ENCODE measurements at regions not wholly inside any gene's neighbourhood (a gene's known extent, or its start where the extent isn't known, plus 50 kb on each side); places are given as distances from the start of the nearest gene placed in this dataset.

DNA sequence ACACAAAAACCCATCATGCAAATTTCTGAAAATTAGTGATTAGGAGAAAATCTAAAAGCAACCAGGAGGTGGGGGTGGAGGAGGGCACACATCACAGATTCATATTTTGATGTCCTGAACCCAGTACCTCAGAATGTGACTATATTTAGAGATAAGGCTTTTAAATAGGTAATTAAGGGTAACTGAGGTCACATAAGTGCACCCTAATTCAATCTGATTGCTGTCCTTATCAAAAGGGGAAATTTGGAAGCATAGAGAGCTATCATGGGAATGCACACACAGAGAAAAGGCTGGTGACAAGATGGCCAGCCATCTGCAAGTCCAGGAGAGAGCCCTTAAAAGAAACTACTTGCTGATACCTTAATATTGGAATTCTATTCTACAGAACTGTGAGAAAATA is 281.8 kb upstream of the UGT8 start:
- DNase-seq (no peak), ATAC-seq (ENCODE audit: poor library complexity) (no peak)
- Histone ChIP-seq H3K4me3 (ENCODE audit: low read length) (no peak overlapping the region), H3K9me3 (ENCODE audit: control insufficient read depth in 1 of 2, insufficient read depth in 1 of 2, low read length in 2 of 2) (no peaks in the 10 kb centered on the region), H3K27me3 (ENCODE audit: control insufficient read depth in 1 of 2, insufficient read depth in 2 of 2, low read length in 2 of 2) (no peaks in the 10 kb centered on the region), H3K4me1 (ENCODE audit: insufficient read depth, low read length) (no peaks in the 10 kb centered on the region), H3K36me3 (ENCODE audit: insufficient read depth, low read length) (no peaks in the 10 kb centered on the region), H3K27ac (ENCODE audit: low read depth in 1 of 2, low read length in 2 of 2) (no peak overlapping the region)
- intact Hi-C loops (cut with DNase I, micrococcal nuclease): no loop called here
- no peak overlapping the region for H3K4me3 Mint-ChIP-seq
- no peaks in the 10 kb centered on the region for H3K9me3 Mint-ChIP-seq
- TF ChIP-seq, protein P1, sequence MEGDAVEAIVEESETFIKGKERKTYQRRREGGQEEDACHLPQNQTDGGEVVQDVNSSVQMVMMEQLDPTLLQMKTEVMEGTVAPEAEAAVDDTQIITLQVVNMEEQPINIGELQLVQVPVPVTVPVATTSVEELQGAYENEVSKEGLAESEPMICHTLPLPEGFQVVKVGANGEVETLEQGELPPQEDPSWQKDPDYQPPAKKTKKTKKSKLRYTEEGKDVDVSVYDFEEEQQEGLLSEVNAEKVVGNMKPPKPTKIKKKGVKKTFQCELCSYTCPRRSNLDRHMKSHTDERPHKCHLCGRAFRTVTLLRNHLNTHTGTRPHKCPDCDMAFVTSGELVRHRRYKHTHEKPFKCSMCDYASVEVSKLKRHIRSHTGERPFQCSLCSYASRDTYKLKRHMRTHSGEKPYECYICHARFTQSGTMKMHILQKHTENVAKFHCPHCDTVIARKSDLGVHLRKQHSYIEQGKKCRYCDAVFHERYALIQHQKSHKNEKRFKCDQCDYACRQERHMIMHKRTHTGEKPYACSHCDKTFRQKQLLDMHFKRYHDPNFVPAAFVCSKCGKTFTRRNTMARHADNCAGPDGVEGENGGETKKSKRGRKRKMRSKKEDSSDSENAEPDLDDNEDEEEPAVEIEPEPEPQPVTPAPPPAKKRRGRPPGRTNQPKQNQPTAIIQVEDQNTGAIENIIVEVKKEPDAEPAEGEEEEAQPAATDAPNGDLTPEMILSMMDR (IDR thresholded peaks at IDR 0.05): no peak
- CTCF ChIA-PET: interaction anchor here (0.7 kb wide), 1 partner anchor 157 kb away, joined by 3 read pairs; no protein-coding TSS in a partner anchor
- no peak overlapping the region for H3K27ac Mint-ChIP-seq
- H3K36me3 Mint-ChIP-seq (ENCODE audit: low read depth): no peaks in the 10 kb centered on the region
- peaks cover 13% of the 10 kb centered on the region for H3K27me3 Mint-ChIP-seq
- H3K4me1 Mint-ChIP-seq (ENCODE audit: low read depth): no peaks in the 10 kb centered on the region
- POLR2A ChIA-PET: no interaction called here

DNA sequence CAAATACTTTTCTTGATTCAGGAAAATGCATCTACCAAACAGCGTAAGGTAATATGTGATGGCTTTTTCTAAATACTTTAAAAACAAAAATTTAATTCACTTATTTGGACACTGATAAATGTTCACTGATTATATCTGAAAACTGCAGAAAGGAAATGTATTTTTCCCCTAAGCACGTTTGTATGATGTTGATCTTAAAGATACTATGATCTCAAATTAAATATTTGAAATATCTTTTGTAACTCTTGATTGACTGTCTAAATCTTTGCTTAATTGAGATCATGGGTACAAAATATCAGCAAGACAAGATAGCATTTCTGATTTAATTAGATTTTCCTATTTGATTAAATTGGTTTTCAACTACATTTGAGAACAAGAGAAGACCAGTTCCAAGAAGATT is 281.0 kb upstream of the UGT8 start:
- Mint-ChIP-seq H3K27ac (no peak overlapping the region), H3K36me3 (ENCODE audit: low read depth) (no peaks in the 10 kb centered on the region), H3K9me3 (no peaks in the 10 kb centered on the region), H3K4me3 (no peak overlapping the region), H3K27me3 (peaks cover 7% of the 10 kb centered on the region), H3K4me1 (ENCODE audit: low read depth) (no peaks in the 10 kb centered on the region)
- ATAC-seq (ENCODE audit: poor library complexity): no peak
- DNase-seq: no peak
- H3K27ac ChIP-seq (ENCODE audit: low read depth in 1 of 2, low read length in 2 of 2): no peak overlapping the region
- H3K36me3 ChIP-seq (ENCODE audit: insufficient read depth, low read length): no peaks in the 10 kb centered on the region
- no peaks in the 10 kb centered on the region for H3K4me1 ChIP-seq (ENCODE audit: insufficient read depth, low read length)
- TF ChIP-seq, protein P1 (IDR thresholded peaks at IDR 0.05): no peak
- intact Hi-C loops (cut with DNase I, micrococcal nuclease): no loop called here
- H3K4me3 ChIP-seq (ENCODE audit: low read length): no peak overlapping the region
- ChIA-PET POLR2A (no interaction called here), CTCF (no interaction called here)
- H3K27me3 ChIP-seq (ENCODE audit: control insufficient read depth in 1 of 2, insufficient read depth in 2 of 2, low read length in 2 of 2): no peaks in the 10 kb centered on the region
- no peaks in the 10 kb centered on the region for H3K9me3 ChIP-seq (ENCODE audit: control insufficient read depth in 1 of 2, insufficient read depth in 1 of 2, low read length in 2 of 2)

DNA sequence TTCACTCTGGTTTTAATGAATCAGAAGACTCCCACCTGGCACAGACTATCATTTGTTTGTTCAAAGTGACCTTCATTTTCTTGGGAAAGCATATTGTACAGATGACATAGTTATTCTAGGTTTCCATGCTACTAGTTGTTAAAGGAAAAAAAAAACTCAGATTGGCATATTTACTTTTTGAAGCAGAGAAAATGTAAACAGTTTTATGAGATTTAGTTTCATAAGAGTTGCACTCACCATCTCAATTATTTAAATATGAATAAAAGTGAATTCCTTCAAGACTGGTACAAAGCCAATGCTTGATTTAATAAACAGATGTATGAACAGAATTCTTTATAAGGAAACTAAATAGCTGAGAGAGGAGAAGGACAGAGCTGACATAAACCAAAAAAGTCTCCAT is 280.3 kb upstream of the UGT8 start:
- Mint-ChIP-seq H3K27me3 (peaks cover under 1% of the 10 kb centered on the region), H3K9me3 (no peaks in the 10 kb centered on the region), H3K27ac (no peak overlapping the region), H3K4me1 (ENCODE audit: low read depth) (no peaks in the 10 kb centered on the region), H3K4me3 (no peak overlapping the region), H3K36me3 (ENCODE audit: low read depth) (no peaks in the 10 kb centered on the region)
- no peak for DNase-seq
- intact Hi-C loops (cut with DNase I, micrococcal nuclease): no loop called here
- Histone ChIP-seq H3K4me1 (ENCODE audit: insufficient read depth, low read length) (no peaks in the 10 kb centered on the region), H3K27me3 (ENCODE audit: control insufficient read depth in 1 of 2, insufficient read depth in 2 of 2, low read length in 2 of 2) (no peaks in the 10 kb centered on the region), H3K9me3 (ENCODE audit: control insufficient read depth in 1 of 2, insufficient read depth in 1 of 2, low read length in 2 of 2) (no peaks in the 10 kb centered on the region), H3K36me3 (ENCODE audit: insufficient read depth, low read length) (no peaks in the 10 kb centered on the region), H3K27ac (ENCODE audit: low read depth in 1 of 2, low read length in 2 of 2) (no peak overlapping the region), H3K4me3 (ENCODE audit: low read length) (no peak overlapping the region)
- no peak for ATAC-seq (ENCODE audit: poor library complexity)
- POLR2A ChIA-PET: no interaction called here
- TF ChIP-seq, protein P1 (IDR thresholded peaks at IDR 0.05): no peak
- CTCF ChIA-PET: no interaction called here
